HL-60 (cell line): ENCODE measurements at regions not wholly inside any gene's neighbourhood (a gene's known extent, or its start where the extent isn't known, plus 50 kb on each side); places are given as distances from the start of the nearest gene placed in this dataset.

Experiments used
- DNase-seq, 2 experiments: peaks; one replicate each; pipeline ENCODE4 v3.0.0-alpha.2; 2010 to 2020; ENCODE audit warnings: low read depth in 1 of 2, low spot score in 1 of 2
- H3K27ac ChIP-seq: fragments of 250-450 bp; sonication (Bioruptor Pico); replicated peaks from 2 replicates; pipeline ENCODE4 v1.5.1; 2020; ENCODE audit warnings: mild to moderate bottlenecking, moderate library complexity
- H3K27me3 ChIP-seq: fragments of 250-450 bp; sonication (Bioruptor Pico); 2 replicates; pipeline ENCODE4 v1.5.1; 2021; ENCODE audit warnings: mild to moderate bottlenecking, moderate library complexity; ENCODE audit not compliant: insufficient read depth, poor library complexity, severe bottlenecking
- H3K4me3 ChIP-seq: replicated peaks from 2 replicates; pipeline ENCODE4 v1.5.1; 2011; ENCODE audit warnings: mild to moderate bottlenecking, control low read depth, low read length; ENCODE audit not compliant: insufficient read depth
- CTCF ChIP-seq: IDR thresholded peaks from one replicate; pipeline ENCODE4 v1.5.1; 2011; ENCODE audit warnings: low read length, control low read depth, inconsistent platforms; ENCODE audit not compliant: insufficient read depth
- GABPA ChIP-seq: IDR thresholded peaks from 2 replicates; pipeline ENCODE4 v1.6.1; 2012; ENCODE audit warnings: low read depth
- POLR2AphosphoS5 ChIP-seq: IDR thresholded peaks from 2 replicates; pipeline ENCODE4 v1.6.1; 2012; ENCODE audit warnings: low read depth
- SPI1 ChIP-seq: IDR thresholded peaks from 2 replicates; pipeline ENCODE4 v1.6.1; 2012; ENCODE audit warnings: low read depth, mild to moderate bottlenecking, borderline replicate concordance
- TF ChIP-seq, protein P1 (sequence below): IDR thresholded peaks from 2 replicates; pipeline ENCODE4 v1.6.1; 2012; ENCODE audit warnings: low read depth; ENCODE audit not compliant: insufficient replicate concordance

GRCh38 chr14:101230161-101230850 lies 326.8 kb upstream of the RTL1 start:
- no peak for DNase-seq
- Histone ChIP-seq H3K27ac (no peak overlapping the region), H3K4me3 (no peak overlapping the region), H3K27me3 (no peaks in the 10 kb centered on the region)
- TF ChIP-seq GABPA (no peak), SPI1 (no peak)

- no peak for DNase-seq
- TF ChIP-seq SPI1 (no peak), POLR2AphosphoS5 (no peak), CTCF (no peak), GABPA (no peak)
- TF ChIP-seq, protein P1, sequence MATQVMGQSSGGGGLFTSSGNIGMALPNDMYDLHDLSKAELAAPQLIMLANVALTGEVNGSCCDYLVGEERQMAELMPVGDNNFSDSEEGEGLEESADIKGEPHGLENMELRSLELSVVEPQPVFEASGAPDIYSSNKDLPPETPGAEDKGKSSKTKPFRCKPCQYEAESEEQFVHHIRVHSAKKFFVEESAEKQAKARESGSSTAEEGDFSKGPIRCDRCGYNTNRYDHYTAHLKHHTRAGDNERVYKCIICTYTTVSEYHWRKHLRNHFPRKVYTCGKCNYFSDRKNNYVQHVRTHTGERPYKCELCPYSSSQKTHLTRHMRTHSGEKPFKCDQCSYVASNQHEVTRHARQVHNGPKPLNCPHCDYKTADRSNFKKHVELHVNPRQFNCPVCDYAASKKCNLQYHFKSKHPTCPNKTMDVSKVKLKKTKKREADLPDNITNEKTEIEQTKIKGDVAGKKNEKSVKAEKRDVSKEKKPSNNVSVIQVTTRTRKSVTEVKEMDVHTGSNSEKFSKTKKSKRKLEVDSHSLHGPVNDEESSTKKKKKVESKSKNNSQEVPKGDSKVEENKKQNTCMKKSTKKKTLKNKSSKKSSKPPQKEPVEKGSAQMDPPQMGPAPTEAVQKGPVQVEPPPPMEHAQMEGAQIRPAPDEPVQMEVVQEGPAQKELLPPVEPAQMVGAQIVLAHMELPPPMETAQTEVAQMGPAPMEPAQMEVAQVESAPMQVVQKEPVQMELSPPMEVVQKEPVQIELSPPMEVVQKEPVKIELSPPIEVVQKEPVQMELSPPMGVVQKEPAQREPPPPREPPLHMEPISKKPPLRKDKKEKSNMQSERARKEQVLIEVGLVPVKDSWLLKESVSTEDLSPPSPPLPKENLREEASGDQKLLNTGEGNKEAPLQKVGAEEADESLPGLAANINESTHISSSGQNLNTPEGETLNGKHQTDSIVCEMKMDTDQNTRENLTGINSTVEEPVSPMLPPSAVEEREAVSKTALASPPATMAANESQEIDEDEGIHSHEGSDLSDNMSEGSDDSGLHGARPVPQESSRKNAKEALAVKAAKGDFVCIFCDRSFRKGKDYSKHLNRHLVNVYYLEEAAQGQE, result no peak
- H3K27me3 ChIP-seq, result no peaks in the 10 kb centered on the region
These were observed 327.5 kb upstream of the RTL1 start for GRCh38 chr14:101230851-101231550.

DNA sequence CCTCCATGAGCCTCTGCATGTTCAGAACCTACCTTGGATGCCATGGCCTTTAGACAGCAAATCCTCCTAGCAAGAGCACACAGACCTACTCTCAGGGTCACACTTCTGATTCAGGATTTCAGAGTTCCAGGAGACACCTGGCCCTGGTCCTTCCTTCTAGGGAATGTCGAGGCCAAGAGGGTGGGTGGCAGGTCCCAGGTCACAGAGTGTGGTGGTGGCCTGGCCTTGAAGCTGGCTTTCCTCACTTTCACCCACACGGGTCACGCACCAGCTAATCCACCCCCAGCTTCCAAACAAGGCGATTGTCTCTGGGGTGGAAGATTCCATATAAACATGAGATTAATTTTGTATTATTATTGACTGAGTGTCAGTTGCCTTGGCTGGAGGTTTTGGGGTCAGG lies 328.3 kb upstream of the RTL1 start:
- TF ChIP-seq SPI1, result no peak
- no peak for TF ChIP-seq POLR2AphosphoS5
- H3K4me3 ChIP-seq, result no peak overlapping the region
- no peaks in the 10 kb centered on the region for H3K27me3 ChIP-seq
- no peak for DNase-seq
- no peak overlapping the region for H3K27ac ChIP-seq

More at GRCh38 chr14:101230851-101231550, 327.5 kb upstream of the RTL1 start:
- Histone ChIP-seq H3K4me3 (no peak overlapping the region), H3K27ac (no peak overlapping the region)

- TF ChIP-seq POLR2AphosphoS5 (no peak), GABPA (no peak), CTCF (no peak), SPI1 (no peak)
- TF ChIP-seq, protein P1, result no peak
- Histone ChIP-seq H3K4me3 (no peak overlapping the region), H3K27ac (no peak overlapping the region), H3K27me3 (no peaks in the 10 kb centered on the region)
- DNase-seq, result no peak
These were observed 328.8 kb upstream of the DIO3 start for GRCh38 chr14:101232340-101233020.
